Hepatocyte (in vitro differentiated cells): ENCODE measurements at regions not wholly inside any gene's neighbourhood (a gene's known extent, or its start where the extent isn't known, plus 50 kb on each side); places are given as distances from the start of the nearest gene placed in this dataset.
A peak's percentile ranks its signal among the peaks of the same experiment; 100 is the strongest.

Experiments used
- DNase-seq: peaks from one replicate; pipeline ENCODE4 v3.0.0-alpha.2; 2016; ENCODE audit warnings: low spot score
- H2AFZ ChIP-seq: fragments of 200-600 bp; sonication (generic); 2 replicates; pipeline ENCODE4 v1.6.0; 2016; ENCODE audit warnings: antibody characterized with exemption, mild to moderate bottlenecking
- H3K27ac ChIP-seq: fragments of 200-600 bp; sonication (generic); 2 replicates; pipeline ENCODE4 v1.5.1; 2016; ENCODE audit warnings: mild to moderate bottlenecking
- H3K27me3 ChIP-seq: fragments of 200-600 bp; sonication (generic); 2 replicates; pipeline ENCODE4 v1.6.1; 2016
- H3K36me3 ChIP-seq: fragments of 200-600 bp; sonication (generic); replicated peaks from 2 replicates; pipeline ENCODE4 v1.5.1; 2016; ENCODE audit warnings: low read depth; ENCODE audit not compliant: insufficient read depth
- H3K4me1 ChIP-seq: fragments of 200-600 bp; sonication (generic); 2 replicates; pipeline ENCODE4 v1.5.1; 2016; ENCODE audit warnings: mild to moderate bottlenecking, moderate library complexity; ENCODE audit not compliant: insufficient read depth
- H3K4me2 ChIP-seq: fragments of 200-600 bp; sonication (generic); 2 replicates; pipeline ENCODE4 v1.6.0; 2016
- H3K4me3 ChIP-seq: fragments of 200-600 bp; sonication (generic); 2 replicates; pipeline ENCODE4 v1.5.1; 2016; ENCODE audit warnings: mild to moderate bottlenecking
- H3K79me2 ChIP-seq: fragments of 200-600 bp; sonication (generic); 2 replicates; pipeline ENCODE4 v1.6.0; 2017; ENCODE audit warnings: mild to moderate bottlenecking
- H3K9me2 ChIP-seq: fragments of 200-600 bp; sonication (generic); replicated peaks from 2 replicates; pipeline ENCODE4 v1.6.0; 2017; ENCODE audit warnings: mild to moderate bottlenecking; ENCODE audit not compliant: insufficient read depth
- H3K9me3 ChIP-seq: fragments of 200-600 bp; sonication (generic); 2 replicates; pipeline ENCODE4 v1.5.1; 2016; ENCODE audit warnings: low read depth, mild to moderate bottlenecking
- H4K20me1 ChIP-seq: fragments of 200-600 bp; sonication (generic); 2 replicates; pipeline ENCODE4 v1.6.0; 2016; ENCODE audit warnings: mild to moderate bottlenecking; ENCODE audit not compliant: insufficient read depth, poor library complexity, severe bottlenecking
- EZH2 ChIP-seq: fragments of 200-600 bp; sonication (generic); IDR thresholded peaks from 2 replicates; pipeline ENCODE4 v1.6.1; 2016; ENCODE audit warnings: antibody characterized with exemption, mild to moderate bottlenecking, borderline replicate concordance
- EZH2phosphoT487 ChIP-seq: fragments of 200-600 bp; sonication (generic); IDR thresholded peaks from one replicate; pipeline ENCODE4 v1.6.1; 2018; ENCODE audit warnings: antibody characterized with exemption, mild to moderate bottlenecking, low read depth, moderate library complexity; ENCODE audit not compliant: unreplicated experiment, severe bottlenecking
- WGBS: methylation state at CpG from one replicate; pipeline ENCODE4 v1.1.6; 2016; ENCODE audit warnings: low lambda C conversion rate; ENCODE audit errors: missing lambda C conversion rate; 5-methylcytosine and 5-hydroxymethylcytosine counted together
- TF ChIP-seq, protein P1 (sequence below): fragments of 200-600 bp; sonication (generic); IDR thresholded peaks from 2 replicates; pipeline ENCODE4 v1.5.1; 2016; ENCODE audit warnings: antibody characterized with exemption, mild to moderate bottlenecking; ENCODE audit not compliant: poor library complexity

DNA sequence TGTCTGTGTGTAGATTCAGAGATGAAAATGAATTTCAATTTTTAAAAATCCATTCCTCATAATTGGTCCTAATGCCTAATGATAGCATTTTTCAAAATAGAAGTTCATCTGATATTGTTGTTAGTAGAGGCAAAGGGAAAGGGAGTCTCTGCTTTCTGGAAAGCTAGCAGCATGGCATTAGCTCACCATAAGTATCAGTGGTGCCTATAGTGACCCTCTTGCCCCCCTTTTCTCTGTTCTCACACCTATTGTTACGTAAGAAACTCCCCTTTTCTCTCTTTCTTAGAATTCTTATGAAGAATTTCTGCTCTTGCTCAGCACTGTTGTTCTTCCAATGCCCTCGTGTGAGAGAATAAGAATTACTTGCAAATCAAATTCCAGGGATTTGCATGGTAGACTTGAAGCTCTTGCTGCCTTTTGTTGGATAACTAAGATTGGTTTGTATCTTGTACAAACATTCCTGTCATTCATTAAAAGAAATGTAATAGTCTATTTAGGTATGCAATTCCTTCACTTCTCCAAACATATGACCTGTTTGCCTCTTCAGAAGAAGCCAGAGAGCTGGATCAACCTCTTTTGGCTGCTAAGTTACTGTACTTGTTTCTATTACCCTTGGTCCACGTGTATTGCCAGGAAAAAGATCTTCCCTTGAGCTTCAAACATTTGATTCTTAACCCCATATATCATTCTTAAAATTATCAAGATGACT, 69.2 kb upstream of the MAGI3 start:
- Histone ChIP-seq H4K20me1 (no peaks in the 10 kb centered on the region), H3K36me3 (no peaks in the 10 kb centered on the region), H3K4me3 (no peak overlapping the region), H3K27ac (peak overlapping the region; percentile 34), H3K9me3 (no peaks in the 10 kb centered on the region), H3K27me3 (no peaks in the 10 kb centered on the region), H2AFZ (no peak overlapping the region), H3K79me2 (no peaks in the 10 kb centered on the region), H3K4me2 (peak overlapping the region; percentile 17), H3K9me2 (no peaks in the 10 kb centered on the region), H3K4me1 (no peaks in the 10 kb centered on the region)
- no peak for TF ChIP-seq EZH2phosphoT487
- TF ChIP-seq, protein P1, sequence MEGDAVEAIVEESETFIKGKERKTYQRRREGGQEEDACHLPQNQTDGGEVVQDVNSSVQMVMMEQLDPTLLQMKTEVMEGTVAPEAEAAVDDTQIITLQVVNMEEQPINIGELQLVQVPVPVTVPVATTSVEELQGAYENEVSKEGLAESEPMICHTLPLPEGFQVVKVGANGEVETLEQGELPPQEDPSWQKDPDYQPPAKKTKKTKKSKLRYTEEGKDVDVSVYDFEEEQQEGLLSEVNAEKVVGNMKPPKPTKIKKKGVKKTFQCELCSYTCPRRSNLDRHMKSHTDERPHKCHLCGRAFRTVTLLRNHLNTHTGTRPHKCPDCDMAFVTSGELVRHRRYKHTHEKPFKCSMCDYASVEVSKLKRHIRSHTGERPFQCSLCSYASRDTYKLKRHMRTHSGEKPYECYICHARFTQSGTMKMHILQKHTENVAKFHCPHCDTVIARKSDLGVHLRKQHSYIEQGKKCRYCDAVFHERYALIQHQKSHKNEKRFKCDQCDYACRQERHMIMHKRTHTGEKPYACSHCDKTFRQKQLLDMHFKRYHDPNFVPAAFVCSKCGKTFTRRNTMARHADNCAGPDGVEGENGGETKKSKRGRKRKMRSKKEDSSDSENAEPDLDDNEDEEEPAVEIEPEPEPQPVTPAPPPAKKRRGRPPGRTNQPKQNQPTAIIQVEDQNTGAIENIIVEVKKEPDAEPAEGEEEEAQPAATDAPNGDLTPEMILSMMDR, result no peak
- DNase-seq, result peak; percentile 16
- 30% methylated on average over 3 of the region's 3 CpGs for WGBS

DNA sequence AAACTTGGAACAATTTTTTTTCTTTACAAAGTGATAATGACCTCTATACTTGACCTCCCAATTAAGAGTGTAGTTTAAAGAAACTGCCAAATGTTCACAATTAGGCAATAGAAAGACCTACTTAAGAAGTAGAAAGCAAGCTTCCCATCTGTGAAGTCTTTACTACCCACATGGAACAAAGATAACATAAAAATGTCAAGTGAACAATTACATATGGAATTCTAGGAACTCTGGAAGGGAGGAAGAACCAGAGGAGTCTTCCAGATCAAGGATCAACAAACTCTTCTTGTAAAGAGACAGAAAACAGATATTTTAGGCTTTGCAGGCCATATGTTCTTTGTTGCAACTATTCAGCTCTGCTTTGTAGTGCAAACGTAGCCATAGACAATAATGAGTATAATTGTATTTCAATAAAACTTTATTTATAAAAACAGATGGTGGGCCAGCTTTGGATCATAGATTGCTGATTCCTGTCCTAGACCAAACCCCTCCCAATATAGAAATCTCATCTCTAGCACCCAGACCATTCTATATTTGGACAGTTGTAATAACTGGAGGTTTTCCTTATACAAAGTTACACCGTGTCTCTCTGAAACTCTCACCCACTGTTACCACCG, 68.4 kb upstream of the MAGI3 start:
- no peaks in the 10 kb centered on the region for H3K36me3 ChIP-seq
- TF ChIP-seq EZH2 (no peak), EZH2phosphoT487 (no peak)
- TF ChIP-seq, protein P1, result no peak
- DNase-seq, result no peak
- no peaks in the 10 kb centered on the region for H3K9me2 ChIP-seq
- no peaks in the 10 kb centered on the region for H3K79me2 ChIP-seq
- no peak overlapping the region for H3K4me3 ChIP-seq
- no peaks in the 10 kb centered on the region for H4K20me1 ChIP-seq
- H3K27me3 ChIP-seq, result no peaks in the 10 kb centered on the region
- H3K4me1 ChIP-seq, result no peaks in the 10 kb centered on the region
- 62% methylated on average over 3 of the region's 3 CpGs for WGBS
- H3K9me3 ChIP-seq, result no peaks in the 10 kb centered on the region
- H3K27ac ChIP-seq, result peak overlapping the region; percentile 21
- no peak overlapping the region for H3K4me2 ChIP-seq
- no peak overlapping the region for H2AFZ ChIP-seq

DNA sequence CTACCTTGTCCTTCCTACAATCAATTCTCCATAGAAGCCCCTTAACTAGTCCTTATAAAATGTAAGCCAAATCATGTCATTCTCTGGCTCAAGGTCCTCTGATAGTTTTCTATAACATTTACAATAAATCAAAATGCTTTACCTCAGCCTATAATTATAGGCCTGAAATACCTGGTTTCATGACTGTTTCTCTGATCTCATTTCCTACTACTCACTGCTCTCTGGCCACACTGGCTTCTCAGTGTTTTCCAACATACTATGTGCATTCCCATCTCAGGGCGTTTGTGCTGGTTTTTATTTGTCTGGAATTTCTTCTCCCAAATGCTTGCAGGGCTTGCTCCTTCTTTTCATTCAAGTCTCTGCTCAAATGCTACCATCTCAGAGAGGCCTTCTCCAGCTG, 67.9 kb upstream of the MAGI3 start:
- H4K20me1 ChIP-seq, result no peaks in the 10 kb centered on the region
- no peak overlapping the region for H3K4me3 ChIP-seq
- 68% methylated on average over 1 of the region's 1 CpG for WGBS
- H3K27ac ChIP-seq, result no peak overlapping the region
- H3K36me3 ChIP-seq, result no peaks in the 10 kb centered on the region
- H3K79me2 ChIP-seq, result no peaks in the 10 kb centered on the region
- H3K4me2 ChIP-seq, result no peak overlapping the region
- TF ChIP-seq, protein P1, result no peak
- TF ChIP-seq EZH2 (no peak), EZH2phosphoT487 (no peak)
- H3K4me1 ChIP-seq, result no peaks in the 10 kb centered on the region
- H2AFZ ChIP-seq, result no peak overlapping the region
- no peaks in the 10 kb centered on the region for H3K27me3 ChIP-seq
- no peaks in the 10 kb centered on the region for H3K9me2 ChIP-seq
- DNase-seq, result no peak
- H3K9me3 ChIP-seq, result no peaks in the 10 kb centered on the region
